Esophagus squamous epithelium (tissue), 5 donors: ENCODE measurements at regions not wholly inside any gene's neighbourhood (a gene's known extent, or its start where the extent isn't known, plus 50 kb on each side); places are given as distances from the start of the nearest gene placed in this dataset.
"Not testable (repeated sequence)": the region's sequence is repeated elsewhere in the genome, so short reads cannot be mapped to it uniquely, and the experiment has no call there.

Experiments
- DNase-seq: peaks from one replicate; lab custom pipeline; 2025; lab: John Stamatoyannopoulos, UW
- H3K27ac ChIP-seq, 4 donors: fragments of 200-600 bp; sonication (generic); one replicate each; pipeline ENCODE4 v1.5.1; 2016 to 2019; ENCODE audit warnings: mild to moderate bottlenecking in 1 of 4
- H3K27me3 ChIP-seq, 4 donors: fragments of 200-600 bp; sonication (generic); 1 replicate in 3 of 4; 2 replicates in 1 of 4; pipeline versions ENCODE4 v1.5.1 to v1.6.0; 2017 to 2021; ENCODE audit warnings: antibody characterized with exemption in 1 of 4
- H3K36me3 ChIP-seq, 3 donors: fragments of 200-600 bp; sonication (generic); one replicate each; pipeline ENCODE4 v1.5.1; 2016 to 2019
- H3K4me1 ChIP-seq, 3 donors: fragments of 200-600 bp; sonication (generic); one replicate each; pipeline ENCODE4 v1.5.1; 2017 to 2019
- H3K4me3 ChIP-seq, 4 donors: fragments of 200-600 bp; sonication (generic); 1 replicate in 3 of 4; 2 replicates in 1 of 4; pipeline ENCODE4 v1.5.1; 2016 to 2019; ENCODE audit warnings: mild to moderate bottlenecking in 2 of 4, moderate library complexity in 1 of 4
- H3K9me3 ChIP-seq, 3 donors: fragments of 200-600 bp; sonication (generic); one replicate each; pipeline ENCODE4 v1.5.1; 2016 to 2019
- POLR2A ChIP-seq, 4 donors: fragments of 450-650 bp; IDR thresholded peaks; one replicate each; pipeline ENCODE4 v1.6.1; 2017; ENCODE audit warnings: antibody characterized with exemption in 4 of 4, mild to moderate bottlenecking in 4 of 4, moderate library complexity in 3 of 4
- WGBS, 2 donors: methylation state at CpG; one replicate each; pipeline ENCODE4 v1.1.5; 2018; 5-methylcytosine and 5-hydroxymethylcytosine counted together
- intact Hi-C: fragments of 100-400 bp; cut with DNase I; formaldehyde crosslinking; loops from one replicate; pipeline ENCODE4 v1.15.0; 2022
- TF ChIP-seq, protein P1 (sequence below), 6 experiments: fragments of 450-650 bp in 4 of 6; fragments of 200-600 bp in 2 of 6; sonication (generic) in 2 of 6; IDR thresholded peaks; one replicate each; pipeline ENCODE4 v1.5.1; 2016 to 2019; ENCODE audit warnings: antibody characterized with exemption in 6 of 6, mild to moderate bottlenecking in 4 of 6, moderate library complexity in 4 of 6
- donor health status: DM: yes; HTN: yes; CAD: no.

DNA sequence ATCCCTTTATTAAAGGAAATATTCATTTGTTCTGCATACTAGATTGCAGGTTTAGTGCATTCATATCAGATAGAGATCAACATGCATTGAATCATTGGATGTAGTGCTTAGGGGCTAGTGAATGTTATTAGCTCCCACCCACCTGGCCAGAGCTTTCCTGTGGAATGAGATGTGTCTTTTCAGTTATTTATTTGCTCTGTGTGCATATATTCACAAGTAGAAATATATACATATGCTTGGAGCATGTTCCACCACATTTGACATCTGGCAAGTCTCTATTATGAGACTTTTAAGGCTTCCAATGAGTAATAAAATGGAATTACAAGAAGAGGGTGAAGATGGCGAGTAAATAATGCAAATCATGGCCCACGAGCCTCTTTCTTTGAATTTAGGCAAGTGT lies 180.0 kb upstream of the LMO3 start:
- intact Hi-C loops = no loop called here
- Histone ChIP-seq H3K36me3 (no peaks in the 10 kb centered on the region), H3K27ac (no peak overlapping the region), H3K4me1 (no peaks in the 10 kb centered on the region), H3K4me3 (no peak overlapping the region), H3K9me3 (no peaks in the 10 kb centered on the region), H3K27me3 (no peaks in the 10 kb centered on the region)
- DNase-seq = no peak
- TF ChIP-seq, protein P1, sequence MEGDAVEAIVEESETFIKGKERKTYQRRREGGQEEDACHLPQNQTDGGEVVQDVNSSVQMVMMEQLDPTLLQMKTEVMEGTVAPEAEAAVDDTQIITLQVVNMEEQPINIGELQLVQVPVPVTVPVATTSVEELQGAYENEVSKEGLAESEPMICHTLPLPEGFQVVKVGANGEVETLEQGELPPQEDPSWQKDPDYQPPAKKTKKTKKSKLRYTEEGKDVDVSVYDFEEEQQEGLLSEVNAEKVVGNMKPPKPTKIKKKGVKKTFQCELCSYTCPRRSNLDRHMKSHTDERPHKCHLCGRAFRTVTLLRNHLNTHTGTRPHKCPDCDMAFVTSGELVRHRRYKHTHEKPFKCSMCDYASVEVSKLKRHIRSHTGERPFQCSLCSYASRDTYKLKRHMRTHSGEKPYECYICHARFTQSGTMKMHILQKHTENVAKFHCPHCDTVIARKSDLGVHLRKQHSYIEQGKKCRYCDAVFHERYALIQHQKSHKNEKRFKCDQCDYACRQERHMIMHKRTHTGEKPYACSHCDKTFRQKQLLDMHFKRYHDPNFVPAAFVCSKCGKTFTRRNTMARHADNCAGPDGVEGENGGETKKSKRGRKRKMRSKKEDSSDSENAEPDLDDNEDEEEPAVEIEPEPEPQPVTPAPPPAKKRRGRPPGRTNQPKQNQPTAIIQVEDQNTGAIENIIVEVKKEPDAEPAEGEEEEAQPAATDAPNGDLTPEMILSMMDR (IDR thresholded peaks at IDR 0.05) = no peak
- no peak for TF ChIP-seq POLR2A (IDR thresholded peaks at IDR 0.05)
- 25 to 28% methylated on average over 2 of the region's 2 CpGs for WGBS, 2 donors

DNA sequence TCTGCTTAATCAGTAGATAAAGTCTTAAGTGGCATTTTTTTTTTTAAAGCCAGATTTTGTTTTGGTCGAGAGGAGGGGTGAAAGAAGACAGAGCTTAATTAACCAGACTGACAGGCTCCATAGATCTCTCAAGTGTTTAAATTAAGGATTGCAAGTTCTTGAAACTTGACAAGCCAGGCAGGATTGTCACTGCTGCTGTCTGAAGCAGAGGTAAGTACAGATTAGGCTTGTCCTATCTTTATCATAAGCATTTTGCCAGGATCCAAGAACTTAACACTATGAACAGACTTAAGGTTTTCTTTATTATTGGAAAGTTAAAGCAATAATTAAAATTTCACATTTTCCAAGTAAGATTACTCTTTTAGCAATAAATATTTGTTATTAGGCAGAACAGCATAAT lies 179.6 kb upstream of the LMO3 start:
- Histone ChIP-seq H3K4me1 (no peaks in the 10 kb centered on the region), H3K4me3 (no peak overlapping the region), H3K27ac (no peak overlapping the region), H3K36me3 (no peaks in the 10 kb centered on the region), H3K27me3 (no peaks in the 10 kb centered on the region), H3K9me3 (no peaks in the 10 kb centered on the region)
- DNase-seq = no peak
- 15 to 19% methylated on average over 1 of the region's 1 CpG for WGBS, 2 donors
- TF ChIP-seq, protein P1 (IDR thresholded peaks at IDR 0.05) = no peak
- no peak for TF ChIP-seq POLR2A (IDR thresholded peaks at IDR 0.05)
- intact Hi-C loops = no loop called here

DNA sequence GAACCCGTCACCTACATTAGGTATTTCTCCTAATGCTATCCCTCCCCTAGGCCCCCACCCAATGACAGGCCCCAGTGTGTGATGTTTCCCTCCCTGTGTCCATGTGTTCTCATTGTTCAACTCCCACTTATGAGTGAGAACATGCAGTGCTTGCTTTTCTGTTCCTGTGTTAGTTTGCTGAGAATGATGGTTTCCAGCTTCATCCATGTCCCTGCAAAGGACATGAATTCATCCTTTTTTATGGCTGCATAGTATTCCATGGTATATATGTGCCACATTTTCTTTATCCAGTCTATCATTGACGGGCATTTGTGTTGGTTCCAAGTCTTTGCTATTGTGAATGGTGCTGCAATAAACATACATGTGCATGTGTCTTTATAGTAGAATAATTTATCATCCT lies 163.2 kb upstream of the LMO3 start:
- H3K36me3 ChIP-seq, H3K4me1 ChIP-seq, H3K27ac ChIP-seq, DNase-seq, H3K9me3 ChIP-seq, H3K4me3 ChIP-seq, H3K27me3 ChIP-seq, intact Hi-C loops: not testable (repeated sequence)
- 65 to 67% methylated on average over 2 of the region's 2 CpGs for WGBS, 2 donors

DNA sequence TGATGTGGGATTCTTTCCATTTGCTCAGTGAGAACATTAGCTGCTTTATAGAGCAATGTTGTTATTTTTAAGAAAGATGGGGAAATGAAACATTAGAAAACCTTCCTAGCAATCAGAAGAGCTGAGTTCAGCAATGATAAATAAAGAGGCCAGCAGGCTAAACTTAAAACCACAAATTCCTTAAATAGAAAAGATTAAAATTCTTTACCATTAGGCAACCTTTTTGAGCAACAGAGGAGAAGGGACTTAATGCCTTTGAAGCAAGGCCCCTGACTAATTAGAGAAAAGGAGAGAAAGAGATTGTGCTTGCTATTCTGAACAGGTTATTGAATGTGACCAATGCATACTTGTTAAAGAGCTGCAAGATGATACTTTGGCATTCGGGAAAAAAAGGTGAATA lies 160.8 kb upstream of the LMO3 start:
- 45 to 70% methylated on average over 1 of the region's 1 CpG for WGBS, 2 donors
- Histone ChIP-seq H3K27ac (no peak overlapping the region), H3K27me3 (no peaks in the 10 kb centered on the region), H3K9me3 (no peaks in the 10 kb centered on the region), H3K4me1 (no peaks in the 10 kb centered on the region), H3K4me3 (no peak overlapping the region), H3K36me3 (no peaks in the 10 kb centered on the region)
- no peak for TF ChIP-seq POLR2A (IDR thresholded peaks at IDR 0.05)
- TF ChIP-seq, protein P1 (IDR thresholded peaks at IDR 0.05) = no peak
- intact Hi-C loops = no loop called here
- DNase-seq = no peak

DNA sequence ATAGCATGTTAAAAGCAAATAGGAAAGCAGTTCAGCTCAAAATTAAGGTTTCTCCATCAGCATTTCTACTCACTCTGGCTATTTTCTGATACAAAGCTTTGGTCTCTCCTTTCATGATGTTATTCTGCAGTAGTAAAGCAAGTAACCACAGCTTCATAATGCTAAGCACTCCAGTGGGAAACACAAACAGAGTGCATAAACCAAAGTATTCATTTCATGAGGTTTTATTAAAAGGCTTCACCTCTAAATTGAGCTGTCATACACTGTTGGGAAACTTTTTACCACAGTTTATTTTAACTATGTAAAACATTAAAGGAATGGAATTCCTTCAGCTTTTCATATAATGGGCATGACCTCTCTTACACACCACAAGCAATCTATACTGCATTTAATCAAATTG lies 157.9 kb upstream of the LMO3 start:
- no peaks in the 10 kb centered on the region for H3K27me3 ChIP-seq
- H3K9me3 ChIP-seq = no peaks in the 10 kb centered on the region
- no peak for DNase-seq
- TF ChIP-seq POLR2A (IDR thresholded peaks at IDR 0.05) = no peak
- TF ChIP-seq, protein P1 (IDR thresholded peaks at IDR 0.05) = no peak
- H3K4me3 ChIP-seq = no peak overlapping the region
- H3K27ac ChIP-seq = no peak overlapping the region
- intact Hi-C loops = no loop called here
- H3K4me1 ChIP-seq = no peaks in the 10 kb centered on the region
- H3K36me3 ChIP-seq = no peaks in the 10 kb centered on the region

DNA sequence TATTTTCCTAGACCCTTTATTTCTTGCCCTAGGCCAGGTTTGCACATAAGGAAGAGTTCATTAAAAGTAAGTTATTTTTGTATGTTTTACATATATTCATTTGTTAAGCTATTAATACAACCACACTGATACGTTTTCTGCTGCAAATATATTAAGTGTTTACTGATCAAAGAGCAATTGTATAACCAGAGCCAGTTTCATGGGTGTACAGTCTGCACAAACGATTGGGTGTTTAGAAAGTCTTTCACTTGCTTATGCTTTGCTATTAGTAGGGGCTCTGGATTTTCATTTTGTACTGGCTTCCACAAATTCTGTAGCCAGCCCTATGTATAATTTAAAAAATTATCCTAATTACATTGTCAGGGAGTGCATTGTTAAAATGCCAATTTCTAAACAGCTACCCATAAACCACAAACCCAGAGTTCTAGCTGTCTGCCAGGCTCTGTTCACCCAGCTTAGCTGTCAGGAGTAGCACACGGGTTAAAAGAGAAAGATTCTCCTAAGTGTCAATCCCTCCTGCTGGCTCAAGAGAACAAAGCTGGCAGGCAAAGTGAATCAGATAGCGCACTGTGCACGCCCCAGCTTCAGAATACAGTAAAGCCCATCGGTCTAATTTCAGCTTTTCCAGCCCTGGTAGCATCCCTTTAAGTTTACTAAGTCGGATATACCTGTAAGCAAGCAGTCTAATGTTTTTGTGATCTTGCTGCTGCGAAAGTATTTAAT lies 151.0 kb upstream of the LMO3 start:
- no peak for TF ChIP-seq POLR2A (IDR thresholded peaks at IDR 0.05)
- TF ChIP-seq, protein P1 (IDR thresholded peaks at IDR 0.05) = no peak
- intact Hi-C loops = no loop called here
- Histone ChIP-seq H3K36me3 (no peaks in the 10 kb centered on the region), H3K4me1 (no peaks in the 10 kb centered on the region), H3K4me3 (no peak overlapping the region), H3K27me3 (no peaks in the 10 kb centered on the region), H3K9me3 (no peaks in the 10 kb centered on the region), H3K27ac (no peak overlapping the region)
- DNase-seq = no peak
- 29 to 36% methylated on average over 8 of the region's 8 CpGs for WGBS, 2 donors
